ENCODE measurements at regions not wholly inside any gene's neighbourhood (a gene's known extent, or its start where the extent isn't known, plus 50 kb on each side); places are given as distances from the start of the nearest gene placed in this dataset.

DNA sequence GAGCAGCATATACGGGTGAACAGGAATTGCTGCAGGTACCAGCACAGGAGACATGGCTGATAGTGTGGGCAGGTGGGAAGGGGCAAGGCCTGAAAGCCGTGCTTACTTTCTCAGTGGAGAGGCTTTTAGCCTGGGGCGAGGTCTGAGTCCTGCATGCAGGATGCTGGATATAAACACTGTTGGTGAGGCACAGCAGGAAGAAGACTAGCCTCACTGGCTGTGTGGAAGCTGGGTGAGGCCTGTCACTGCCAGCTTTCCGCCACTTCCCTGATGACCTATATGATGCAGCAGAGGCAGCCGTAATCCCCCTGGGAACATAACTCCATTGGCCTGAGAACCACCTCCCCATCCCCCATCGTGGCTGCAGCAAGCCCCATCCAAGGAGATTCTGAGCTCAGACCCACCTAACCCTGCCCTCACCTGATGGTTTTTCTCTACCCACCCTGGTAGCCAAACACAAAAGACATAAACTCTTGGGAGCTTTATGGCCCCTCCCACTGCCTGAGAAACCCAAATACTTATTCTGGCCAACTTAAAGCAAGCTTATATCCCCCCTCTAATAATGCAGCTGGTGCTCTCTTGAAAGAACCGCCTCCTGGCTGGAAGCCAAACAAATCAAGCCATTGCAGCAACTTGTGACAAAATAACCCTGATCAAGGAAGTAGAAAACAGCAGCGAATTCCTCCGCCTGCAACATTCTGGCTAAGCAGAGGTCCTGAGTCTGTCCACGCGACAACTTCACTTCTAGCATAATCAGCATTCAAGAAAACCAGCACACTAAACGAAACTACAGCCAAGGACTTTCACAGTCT lies 54.6 kb upstream of the DSC1 start:
- TF ChIP-seq POLR2A (IDR thresholded peaks at IDR 0.05) (no peak), CTCF (IDR thresholded peaks at IDR 0.05) (no peak)
